CD4-positive, alpha-beta T cell (primary cell): ENCODE measurements at regions not wholly inside any gene's neighbourhood (a gene's known extent, or its start where the extent isn't known, plus 50 kb on each side); places are given as distances from the start of the nearest gene placed in this dataset.

Source experiments
- ATAC-seq: fragments of 200-7000 bp; cut with Tn5 transposase; one replicate; pipeline ENCODE4 v1.10.0; 2022; ENCODE audit warnings: mild to moderate bottlenecking; ENCODE audit not compliant: poor library complexity
- CTCF ChIA-PET: fragments of 350-600 bp; sonication (Branson Sonifier 250); formaldehyde crosslinking; loops from one replicate; lab custom pipeline; 2021; ENCODE audit warnings: antibody characterized with exemption, inconsistent platforms; lab: Charles Lee
- POLR2A ChIA-PET: fragments of 350-600 bp; sonication (Branson Sonifier 250); formaldehyde crosslinking; loops from one replicate; lab custom pipeline; 2021; ENCODE audit warnings: antibody characterized with exemption, inconsistent platforms; lab: Charles Lee
- DNase-seq, 14 experiments: peaks; one replicate each; pipeline ENCODE4 v3.0.0-alpha.2; 2013 to 2020; ENCODE audit warnings: mixed read lengths in 2 of 14
- H3K27ac ChIP-seq, 2 donors: one replicate each; pipeline versions ENCODE4 v1.5.1 to v1.7.0; 2013; ENCODE audit warnings: low read length in 2 of 2, low read depth in 1 of 2, mild to moderate bottlenecking in 1 of 2
- H3K27me3 ChIP-seq, 2 experiments: 1 replicate in 1 of 2; 2 replicates in 1 of 2; pipeline versions ENCODE4 v1.6.1 to v1.7.0; 2013; ENCODE audit warnings: low read length in 2 of 2, control low read depth in 1 of 2, mild to moderate bottlenecking in 1 of 2, moderate library complexity in 1 of 2; ENCODE audit not compliant: insufficient read depth in 2 of 2, control insufficient read depth in 1 of 2
- H3K36me3 ChIP-seq: one replicate; pipeline ENCODE4 v1.6.1; 2013; ENCODE audit warnings: low read length, control low read depth; ENCODE audit not compliant: insufficient read depth
- H3K4me1 ChIP-seq: one replicate; pipeline ENCODE4 v1.6.1; 2013; ENCODE audit warnings: low read length, control low read depth; ENCODE audit not compliant: insufficient read depth
- H3K4me3 ChIP-seq: one replicate; pipeline ENCODE4 v1.5.1; 2013; ENCODE audit warnings: mild to moderate bottlenecking, low read length, moderate library complexity
- H3K9me3 ChIP-seq, 2 experiments: 1 replicate in 1 of 2; 2 replicates in 1 of 2; pipeline versions ENCODE4 v1.6.1 to v1.7.0; 2013; ENCODE audit warnings: low read length in 2 of 2, mild to moderate bottlenecking in 2 of 2, control low read depth in 1 of 2, moderate library complexity in 1 of 2; ENCODE audit not compliant: control insufficient read depth in 1 of 2, insufficient read depth in 1 of 2
- H3K27ac Mint-ChIP-seq: one replicate; pipeline ENCODE4 v1.8.0; 2020; ENCODE audit warnings: mixed read lengths
- H3K27me3 Mint-ChIP-seq: one replicate; pipeline ENCODE4 v1.8.0; 2021; ENCODE audit warnings: mixed read lengths
- H3K36me3 Mint-ChIP-seq: one replicate; pipeline ENCODE4 v1.8.0; 2021; ENCODE audit warnings: low read depth, mixed read lengths
- H3K4me1 Mint-ChIP-seq: one replicate; pipeline ENCODE4 v1.8.0; 2021; ENCODE audit warnings: low read depth, mixed read lengths
- H3K4me3 Mint-ChIP-seq: one replicate; pipeline ENCODE4 v1.8.0; 2020; ENCODE audit warnings: mild to moderate bottlenecking, mixed read lengths
- H3K9me3 Mint-ChIP-seq: one replicate; pipeline ENCODE4 v1.8.0; 2020; ENCODE audit warnings: mixed read lengths
- CTCF ChIP-seq: fragments of 200-600 bp; IDR thresholded peaks from one replicate; pipeline ENCODE4 v1.8.0; 2022; ENCODE audit warnings: antibody characterized with exemption, mild to moderate bottlenecking
- intact Hi-C, 2 experiments: fragments of 100-400 bp; cut with DNase I in 1 of 2; cut with micrococcal nuclease in 1 of 2; formaldehyde crosslinking; loops; one replicate each; pipeline versions ENCODE4 v1.15.1 to v1.9.0; 2023 to 2025; cut with DNase I, micrococcal nuclease

- CTCF ChIA-PET = no interaction called here
- no peaks in the 10 kb centered on the region for H3K9me3 ChIP-seq
- no peak overlapping the region for H3K4me3 ChIP-seq
- no peak overlapping the region for H3K27ac ChIP-seq
- Mint-ChIP-seq H3K4me1 (no peaks in the 10 kb centered on the region), H3K36me3 (no peaks in the 10 kb centered on the region), H3K9me3 (peaks cover 2% of the 10 kb centered on the region), H3K27ac (no peak overlapping the region), H3K27me3 (no peaks in the 10 kb centered on the region), H3K4me3 (no peak overlapping the region)
- intact Hi-C loops = no loop called here
- H3K36me3 ChIP-seq = no peaks in the 10 kb centered on the region
- no peaks in the 10 kb centered on the region for H3K4me1 ChIP-seq
- TF ChIP-seq CTCF = no peak
- no peak for ATAC-seq
- POLR2A ChIA-PET = no interaction called here
- no peaks in the 10 kb centered on the region for H3K27me3 ChIP-seq
- DNase-seq = no peak
Measured at GRCh38 chr13:84659359-84659661, 777.0 kb upstream of the SLITRK1 start.

GRCh38 chr13:84658491-84659358 lies 776.5 kb upstream of the SLITRK1 start:
- H3K36me3 Mint-ChIP-seq = no peaks in the 10 kb centered on the region
- ChIA-PET CTCF (no interaction called here), POLR2A (no interaction called here)
- no peak overlapping the region for H3K27ac Mint-ChIP-seq
- no peaks in the 10 kb centered on the region for H3K27me3 ChIP-seq
- TF ChIP-seq CTCF = no peak
- no peaks in the 10 kb centered on the region for H3K36me3 ChIP-seq
- peaks cover 2% of the 10 kb centered on the region for H3K9me3 Mint-ChIP-seq
- H3K9me3 ChIP-seq = no peaks in the 10 kb centered on the region
- intact Hi-C loops = no loop called here
- no peaks in the 10 kb centered on the region for H3K27me3 Mint-ChIP-seq
- H3K4me1 Mint-ChIP-seq = no peaks in the 10 kb centered on the region
- DNase-seq = no peak
- no peak overlapping the region for H3K27ac ChIP-seq
- no peak overlapping the region for H3K4me3 ChIP-seq
- ATAC-seq = no peak
- H3K4me3 Mint-ChIP-seq = no peak overlapping the region
- no peaks in the 10 kb centered on the region for H3K4me1 ChIP-seq

GRCh38 chr13:84655677-84656076 lies 773.4 kb upstream of the SLITRK1 start:
- ATAC-seq (no peak), DNase-seq (no peak)
- H3K4me1 ChIP-seq = no peaks in the 10 kb centered on the region
- no peak overlapping the region for H3K4me3 ChIP-seq
- no peaks in the 10 kb centered on the region for H3K27me3 ChIP-seq
- Mint-ChIP-seq H3K36me3 (no peaks in the 10 kb centered on the region), H3K9me3 (peaks cover 2% of the 10 kb centered on the region), H3K27ac (no peak overlapping the region), H3K4me1 (no peaks in the 10 kb centered on the region), H3K4me3 (no peak overlapping the region), H3K27me3 (no peaks in the 10 kb centered on the region)
- ChIA-PET CTCF (no interaction called here), POLR2A (no interaction called here)
- H3K27ac ChIP-seq = no peak overlapping the region
- H3K9me3 ChIP-seq = no peaks in the 10 kb centered on the region
- intact Hi-C loops = no loop called here
- no peaks in the 10 kb centered on the region for H3K36me3 ChIP-seq
- no peak for TF ChIP-seq CTCF
